Kidney epithelial cell (primary cell): ENCODE measurements at regions not wholly inside any gene's neighbourhood (a gene's known extent, or its start where the extent isn't known, plus 50 kb on each side); places are given as distances from the start of the nearest gene placed in this dataset.

Source experiments
- DNase-seq: peaks from one replicate; pipeline ENCODE4 v3.0.0-alpha.2; 2010; ENCODE audit warnings: low read depth
- H3K27me3 ChIP-seq: 2 replicates; pipeline ENCODE4 v1.6.0; 2011; ENCODE audit warnings: low read length; ENCODE audit not compliant: control insufficient read depth, insufficient read depth
- H3K36me3 ChIP-seq: 2 replicates; pipeline ENCODE4 v1.5.1; 2011; ENCODE audit warnings: low read length; ENCODE audit not compliant: control insufficient read depth, insufficient read depth
- H3K4me3 ChIP-seq: 2 replicates; pipeline ENCODE4 v1.5.1; 2011; ENCODE audit warnings: low read depth, mild to moderate bottlenecking, control low read depth, low read length
- CTCF ChIP-seq: IDR thresholded peaks from 2 replicates; pipeline ENCODE4 v1.5.1; 2011; ENCODE audit warnings: mild to moderate bottlenecking, moderate library complexity, low read length, control low read depth, inconsistent platforms; ENCODE audit not compliant: insufficient read depth, poor library complexity, severe bottlenecking

GRCh38 chrX:16308773-16309172 is 141.5 kb downstream of the MAGEB17 start:
- DNase-seq, result no peak
- Histone ChIP-seq H3K27me3 (no peaks in the 10 kb centered on the region), H3K4me3 (no peak overlapping the region), H3K36me3 (no peaks in the 10 kb centered on the region)
- no peak for TF ChIP-seq CTCF

- no peaks in the 10 kb centered on the region for H3K36me3 ChIP-seq
- no peak for TF ChIP-seq CTCF
- H3K27me3 ChIP-seq, result no peaks in the 10 kb centered on the region
- no peak overlapping the region for H3K4me3 ChIP-seq
- peak; percentile 19 for DNase-seq
Observed at GRCh38 chrX:16310326-16310725, 143.0 kb downstream of the MAGEB17 start.

GRCh38 chrX:16311671-16312070 is 144.4 kb downstream of the MAGEB17 start:
- DNase-seq, result no peak
- Histone ChIP-seq H3K36me3 (no peaks in the 10 kb centered on the region), H3K4me3 (no peak overlapping the region), H3K27me3 (no peaks in the 10 kb centered on the region)
- TF ChIP-seq CTCF, result no peak

- H3K27me3 ChIP-seq, result no peaks in the 10 kb centered on the region
- H3K4me3 ChIP-seq, result no peak overlapping the region
- H3K36me3 ChIP-seq, result no peaks in the 10 kb centered on the region
- TF ChIP-seq CTCF, result no peak
- no peak for DNase-seq
Observed at GRCh38 chrX:16312761-16313623, 145.7 kb downstream of the MAGEB17 start.

GRCh38 chrX:16316331-16316730 is 149.1 kb downstream of the MAGEB17 start:
- no peak for TF ChIP-seq CTCF
- Histone ChIP-seq H3K27me3 (no peaks in the 10 kb centered on the region), H3K4me3 (no peak overlapping the region), H3K36me3 (no peaks in the 10 kb centered on the region)
- no peak for DNase-seq

- TF ChIP-seq CTCF, result no peak
- no peak for DNase-seq
- H3K36me3 ChIP-seq, result no peaks in the 10 kb centered on the region
Observed at GRCh38 chrX:16319929-16320328, 152.6 kb downstream of the MAGEB17 start.

More at GRCh38 chrX:16319929-16320328, 152.6 kb downstream of the MAGEB17 start:
- H3K27me3 ChIP-seq, result no peaks in the 10 kb centered on the region
- no peak overlapping the region for H3K4me3 ChIP-seq
